T-helper 2 cell treated with Interferon-gamma antibody and Interleukin-4, amounts not matched to agents 5 μg/mL and 100 μg/mL, for 36 hours (primary cell): ENCODE measurements at regions not wholly inside any gene's neighbourhood (a gene's known extent, or its start where the extent isn't known, plus 50 kb on each side); places are given as distances from the start of the nearest gene placed in this dataset.
"Not testable (repeated sequence)": the region's sequence is repeated elsewhere in the genome, so short reads cannot be mapped to it uniquely, and the experiment has no call there.

ENCODE experiments used
- DNase-seq: peaks from one replicate; pipeline ENCODE4 v3.0.0; 2021; ENCODE audit warnings: low spot score
- H3K27ac Mint-ChIP-seq: one replicate; pipeline ENCODE4 v1.8.0; 2021; ENCODE audit warnings: mild to moderate bottlenecking, mixed read lengths
- H3K27me3 Mint-ChIP-seq: one replicate; pipeline ENCODE4 v1.8.0; 2021; ENCODE audit warnings: low read depth, mixed read lengths
- H3K36me3 Mint-ChIP-seq: one replicate; pipeline ENCODE4 v1.8.0; 2021; ENCODE audit warnings: low read depth, mixed read lengths
- H3K4me1 Mint-ChIP-seq: one replicate; pipeline ENCODE4 v1.8.0; 2021; ENCODE audit warnings: low read depth, mixed read lengths
- H3K4me3 Mint-ChIP-seq: one replicate; pipeline ENCODE4 v1.8.0; 2022; ENCODE audit warnings: mild to moderate bottlenecking, moderate library complexity, mixed read lengths
- H3K9me3 Mint-ChIP-seq: one replicate; pipeline ENCODE4 v1.8.0; 2021; ENCODE audit warnings: mixed read lengths

GRCh38 chr9:110130791-110131416 lies 77.1 kb downstream of the C9orf152 start:
- Mint-ChIP-seq H3K4me1 (peaks cover 48% of the 10 kb centered on the region), H3K4me3 (no peak overlapping the region), H3K36me3 (peaks cover 22% of the 10 kb centered on the region), H3K27ac (no peak overlapping the region), H3K27me3 (no peaks in the 10 kb centered on the region), H3K9me3 (no peaks in the 10 kb centered on the region)
- no peak for DNase-seq

GRCh38 chr9:110131499-110131898 lies 76.5 kb downstream of the C9orf152 start:
- H3K9me3 Mint-ChIP-seq = no peaks in the 10 kb centered on the region
- no peak overlapping the region for H3K27ac Mint-ChIP-seq
- no peak for DNase-seq
- peaks cover 27% of the 10 kb centered on the region for H3K36me3 Mint-ChIP-seq
- peaks cover 42% of the 10 kb centered on the region for H3K4me1 Mint-ChIP-seq
- H3K27me3 Mint-ChIP-seq = no peaks in the 10 kb centered on the region
- H3K4me3 Mint-ChIP-seq = no peak overlapping the region

- not testable (repeated sequence) for H3K4me3 Mint-ChIP-seq
Observed at GRCh38 chr9:110132531-110132930, 75.4 kb downstream of the C9orf152 start.

GRCh38 chr9:110133059-110133458 lies 74.9 kb downstream of the C9orf152 start:
- no peak overlapping the region for H3K4me3 Mint-ChIP-seq
- H3K36me3 Mint-ChIP-seq = peaks cover 36% of the 10 kb centered on the region
- no peaks in the 10 kb centered on the region for H3K9me3 Mint-ChIP-seq
- H3K27me3 Mint-ChIP-seq = no peaks in the 10 kb centered on the region
- no peak overlapping the region for H3K27ac Mint-ChIP-seq
- H3K4me1 Mint-ChIP-seq = peaks cover 35% of the 10 kb centered on the region
- no peak for DNase-seq

More at GRCh38 chr9:110132531-110132930, 75.4 kb downstream of the C9orf152 start:
- not testable (repeated sequence) for DNase-seq, H3K27me3 Mint-ChIP-seq, H3K9me3 Mint-ChIP-seq, H3K27ac Mint-ChIP-seq
- Mint-ChIP-seq H3K4me1 (peaks cover 38% of the 10 kb centered on the region), H3K36me3 (peaks cover 34% of the 10 kb centered on the region)

- Mint-ChIP-seq H3K4me3 (no peak overlapping the region), H3K36me3 (peaks cover 40% of the 10 kb centered on the region)
- DNase-seq = no peak
Observed at GRCh38 chr9:110133608-110134210, 74.2 kb downstream of the C9orf152 start.

GRCh38 chr9:110135846-110136245 lies 72.1 kb downstream of the C9orf152 start:
- H3K27ac Mint-ChIP-seq = no peak overlapping the region
- no peaks in the 10 kb centered on the region for H3K9me3 Mint-ChIP-seq
- no peaks in the 10 kb centered on the region for H3K27me3 Mint-ChIP-seq
- no peak for DNase-seq
- peaks cover 28% of the 10 kb centered on the region for H3K4me1 Mint-ChIP-seq
- H3K4me3 Mint-ChIP-seq = no peak overlapping the region
- H3K36me3 Mint-ChIP-seq = peaks cover 53% of the 10 kb centered on the region

More at GRCh38 chr9:110133608-110134210, 74.2 kb downstream of the C9orf152 start:
- Mint-ChIP-seq H3K27ac (peak overlapping the region; percentile 36), H3K4me1 (peaks cover 33% of the 10 kb centered on the region), H3K9me3 (no peaks in the 10 kb centered on the region), H3K27me3 (no peaks in the 10 kb centered on the region)

- H3K27me3 Mint-ChIP-seq = no peaks in the 10 kb centered on the region
- H3K36me3 Mint-ChIP-seq = peaks cover 56% of the 10 kb centered on the region
- H3K4me1 Mint-ChIP-seq = peaks cover 31% of the 10 kb centered on the region
- no peak for DNase-seq
- peak overlapping the region; percentile 9 for H3K27ac Mint-ChIP-seq
- no peaks in the 10 kb centered on the region for H3K9me3 Mint-ChIP-seq
- H3K4me3 Mint-ChIP-seq = no peak overlapping the region
Observed at GRCh38 chr9:110136802-110137201, 71.2 kb downstream of the C9orf152 start.

- H3K4me3 Mint-ChIP-seq = no peak overlapping the region
- no peaks in the 10 kb centered on the region for H3K9me3 Mint-ChIP-seq
- no peak for DNase-seq
- no peaks in the 10 kb centered on the region for H3K27me3 Mint-ChIP-seq
- peaks cover 63% of the 10 kb centered on the region for H3K36me3 Mint-ChIP-seq
- peaks cover 50% of the 10 kb centered on the region for H3K4me1 Mint-ChIP-seq
- H3K27ac Mint-ChIP-seq = no peak overlapping the region
Observed at GRCh38 chr9:110140276-110140675, 67.7 kb downstream of the C9orf152 start.

- no peak for DNase-seq
- peaks cover 54% of the 10 kb centered on the region for H3K4me1 Mint-ChIP-seq
- H3K4me3 Mint-ChIP-seq = no peak overlapping the region
- H3K36me3 Mint-ChIP-seq = peaks cover 62% of the 10 kb centered on the region
- no peaks in the 10 kb centered on the region for H3K9me3 Mint-ChIP-seq
- H3K27ac Mint-ChIP-seq = peak overlapping the region; percentile 26
- no peaks in the 10 kb centered on the region for H3K27me3 Mint-ChIP-seq
Observed at GRCh38 chr9:110141227-110141793, 66.6 kb downstream of the C9orf152 start.

- H3K27me3 Mint-ChIP-seq = no peaks in the 10 kb centered on the region
- peaks cover 63% of the 10 kb centered on the region for H3K4me1 Mint-ChIP-seq
- peak overlapping the region; percentile 73 for H3K4me3 Mint-ChIP-seq
- peaks cover 57% of the 10 kb centered on the region for H3K36me3 Mint-ChIP-seq
- peak overlapping the region; percentile 91 for H3K27ac Mint-ChIP-seq
- no peak for DNase-seq
- no peaks in the 10 kb centered on the region for H3K9me3 Mint-ChIP-seq
Observed at GRCh38 chr9:110142253-110142652, 65.7 kb downstream of the C9orf152 start.

GRCh38 chr9:110142868-110143481 lies 65.0 kb downstream of the C9orf152 start:
- H3K9me3 Mint-ChIP-seq = no peaks in the 10 kb centered on the region

GRCh38 chr9:110143485-110143884 lies 64.5 kb downstream of the C9orf152 start:
- peaks cover 51% of the 10 kb centered on the region for H3K36me3 Mint-ChIP-seq
- no peaks in the 10 kb centered on the region for H3K27me3 Mint-ChIP-seq
- H3K4me3 Mint-ChIP-seq = peak overlapping the region; percentile 73
- H3K9me3 Mint-ChIP-seq = no peaks in the 10 kb centered on the region
- H3K27ac Mint-ChIP-seq = peak overlapping the region; percentile 91
- DNase-seq = no peak
- H3K4me1 Mint-ChIP-seq = peaks cover 75% of the 10 kb centered on the region

More at GRCh38 chr9:110142868-110143481, 65.0 kb downstream of the C9orf152 start:
- Mint-ChIP-seq H3K4me3 (peak overlapping the region; percentile 73), H3K27ac (peak overlapping the region; percentile 91), H3K27me3 (no peaks in the 10 kb centered on the region), H3K4me1 (peaks cover 70% of the 10 kb centered on the region), H3K36me3 (peaks cover 52% of the 10 kb centered on the region)
- no peak for DNase-seq

GRCh38 chr9:110143950-110144545 lies 63.9 kb downstream of the C9orf152 start:
- Mint-ChIP-seq H3K9me3 (no peaks in the 10 kb centered on the region), H3K4me1 (peaks cover 78% of the 10 kb centered on the region), H3K27ac (peak overlapping the region; percentile 91), H3K27me3 (no peaks in the 10 kb centered on the region), H3K36me3 (peaks cover 52% of the 10 kb centered on the region), H3K4me3 (peak overlapping the region; percentile 73)
- DNase-seq = peak; percentile 53

GRCh38 chr9:110146373-110146772 lies 61.6 kb downstream of the C9orf152 start:
- Mint-ChIP-seq H3K27ac (peak overlapping the region; percentile 91), H3K27me3 (no peaks in the 10 kb centered on the region), H3K4me3 (peak overlapping the region; percentile 65), H3K4me1 (peaks cover 89% of the 10 kb centered on the region), H3K9me3 (peaks cover 4% of the 10 kb centered on the region), H3K36me3 (peaks cover 54% of the 10 kb centered on the region)
- no peak for DNase-seq
